DOHH2 (cell line): ENCODE measurements at regions not wholly inside any gene's neighbourhood (a gene's known extent, or its start where the extent isn't known, plus 50 kb on each side); places are given as distances from the start of the nearest gene placed in this dataset.

ENCODE experiments used
- CTCF ChIP-seq: fragments of 200-600 bp; sonication (generic); IDR thresholded peaks from one replicate; pipeline ENCODE4 v1.5.1; 2014; ENCODE audit warnings: antibody characterized with exemption, mild to moderate bottlenecking, low read depth, low read length; ENCODE audit not compliant: poor library complexity, severe bottlenecking
- EZH2phosphoT487 ChIP-seq: fragments of 200-600 bp; sonication (generic); IDR thresholded peaks from 2 replicates; pipeline ENCODE4 v1.6.1; 2017; ENCODE audit warnings: borderline replicate concordance, mild to moderate bottlenecking, antibody characterized with exemption, low read length, moderate library complexity, mixed read lengths

- no peak for TF ChIP-seq CTCF
- TF ChIP-seq EZH2phosphoT487 = no peak
Measured at GRCh38 chr3:110971010-110971601, 100.5 kb upstream of the NECTIN3 start.
